Kidney (tissue), 13 donors: ENCODE measurements at regions not wholly inside any gene's neighbourhood (a gene's known extent, or its start where the extent isn't known, plus 50 kb on each side); places are given as distances from the start of the nearest gene placed in this dataset.

Experiments used
- DNase-seq, 5 donors: peaks; one replicate each; pipeline ENCODE4 v3.0.0-alpha.2; 2013 to 2020
- FAIRE-seq: peaks from 2 replicates; lab custom pipeline; 2012; peaks lifted over from hg19 to GRCh38; lab: Jason Lieb, UNC
- H3K27ac ChIP-seq, 2 donors: one replicate each; pipeline ENCODE4 v1.7.0; 2013; ENCODE audit warnings: low read depth in 2 of 2, low read length in 2 of 2, inconsistent platforms in 1 of 2
- H3K27me3 ChIP-seq: one replicate; pipeline ENCODE4 v1.7.1; 2013; ENCODE audit warnings: low read length, inconsistent platforms; ENCODE audit not compliant: control insufficient read depth, insufficient read depth
- H3K36me3 ChIP-seq, 3 donors: one replicate each; pipeline versions ENCODE4 v1.7.0 to v1.7.1; 2013; ENCODE audit warnings: low read length in 3 of 3, control low read depth in 1 of 3, inconsistent platforms in 1 of 3; ENCODE audit not compliant: insufficient read depth in 3 of 3, control insufficient read depth in 2 of 3
- H3K4me1 ChIP-seq, 3 donors: one replicate each; pipeline versions ENCODE4 v1.7.0 to v1.7.1; 2013; ENCODE audit warnings: low read length in 3 of 3, inconsistent platforms in 1 of 3, low read depth in 1 of 3; ENCODE audit not compliant: control insufficient read depth in 2 of 3, insufficient read depth in 2 of 3
- H3K4me3 ChIP-seq, 3 donors: one replicate each; pipeline versions ENCODE4 v1.7.0 to v1.8.1; 2013; ENCODE audit warnings: low read length in 3 of 3, control low read depth in 1 of 3, inconsistent platforms in 1 of 3
- H3K9ac ChIP-seq, 3 donors: one replicate each; pipeline versions ENCODE4 v1.7.0 to v1.7.1; 2013; ENCODE audit warnings: low read length in 3 of 3, control low read depth in 1 of 3, inconsistent platforms in 1 of 3
- H3K9me3 ChIP-seq, 3 donors: one replicate each; pipeline versions ENCODE4 v1.7.0 to v1.7.1; 2013; ENCODE audit warnings: low read length in 3 of 3, control low read depth in 1 of 3, inconsistent platforms in 1 of 3; ENCODE audit not compliant: control insufficient read depth in 2 of 3, insufficient read depth in 1 of 3
- intact Hi-C: fragments of 100-400 bp; cut with DNase I; formaldehyde crosslinking; loops from one replicate; pipeline ENCODE4 v1.11.1; 2022
- TF ChIP-seq, protein P1 (sequence below): IDR thresholded peaks from 3 replicates; pipeline ENCODE4 v1.5.1; 2012; ENCODE audit warnings: mild to moderate bottlenecking, moderate library complexity, borderline replicate concordance; ENCODE audit not compliant: insufficient read depth; ENCODE audit errors: extremely low read depth
- donor health status: control.
- donor health status: control.
- donor health status: control.
- donor health status: control.
- donor health status: control.
- donor health status: DM: yes; HTN: yes; CAD: no.
- donor health status: Normal renal cell carcinoma (clear cell type).

DNA sequence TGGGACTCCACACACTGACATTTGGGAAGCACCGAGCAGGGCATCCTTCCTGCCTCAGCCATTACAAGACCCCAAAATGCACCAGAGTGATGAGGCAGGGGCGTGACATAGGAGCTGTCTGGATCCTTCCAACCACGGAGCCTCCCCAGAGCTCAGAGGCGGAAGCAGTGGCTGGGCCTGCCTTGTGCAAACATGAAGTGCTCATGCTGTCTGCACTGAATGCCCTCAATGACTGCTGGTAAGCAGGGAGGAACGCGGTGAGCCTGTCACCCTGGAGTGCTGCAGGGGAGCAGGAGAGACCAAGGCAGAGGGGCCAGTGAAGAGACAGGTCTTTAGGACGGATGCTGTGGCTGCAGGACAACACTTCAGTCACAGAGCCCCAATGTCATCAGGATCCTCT lies 60.2 kb upstream of the HRH2 start:
- FAIRE-seq (no peak), DNase-seq (no peak)
- no peak overlapping the region for H3K4me3 ChIP-seq
- TF ChIP-seq, protein P1, sequence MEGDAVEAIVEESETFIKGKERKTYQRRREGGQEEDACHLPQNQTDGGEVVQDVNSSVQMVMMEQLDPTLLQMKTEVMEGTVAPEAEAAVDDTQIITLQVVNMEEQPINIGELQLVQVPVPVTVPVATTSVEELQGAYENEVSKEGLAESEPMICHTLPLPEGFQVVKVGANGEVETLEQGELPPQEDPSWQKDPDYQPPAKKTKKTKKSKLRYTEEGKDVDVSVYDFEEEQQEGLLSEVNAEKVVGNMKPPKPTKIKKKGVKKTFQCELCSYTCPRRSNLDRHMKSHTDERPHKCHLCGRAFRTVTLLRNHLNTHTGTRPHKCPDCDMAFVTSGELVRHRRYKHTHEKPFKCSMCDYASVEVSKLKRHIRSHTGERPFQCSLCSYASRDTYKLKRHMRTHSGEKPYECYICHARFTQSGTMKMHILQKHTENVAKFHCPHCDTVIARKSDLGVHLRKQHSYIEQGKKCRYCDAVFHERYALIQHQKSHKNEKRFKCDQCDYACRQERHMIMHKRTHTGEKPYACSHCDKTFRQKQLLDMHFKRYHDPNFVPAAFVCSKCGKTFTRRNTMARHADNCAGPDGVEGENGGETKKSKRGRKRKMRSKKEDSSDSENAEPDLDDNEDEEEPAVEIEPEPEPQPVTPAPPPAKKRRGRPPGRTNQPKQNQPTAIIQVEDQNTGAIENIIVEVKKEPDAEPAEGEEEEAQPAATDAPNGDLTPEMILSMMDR = no peak
- H3K9me3 ChIP-seq = no peaks in the 10 kb centered on the region
- H3K9ac ChIP-seq = no peak overlapping the region
- intact Hi-C loops = no loop called here
- H3K27ac ChIP-seq = no peak overlapping the region
- no peaks in the 10 kb centered on the region for H3K36me3 ChIP-seq
- no peaks in the 10 kb centered on the region for H3K4me1 ChIP-seq
- no peaks in the 10 kb centered on the region for H3K27me3 ChIP-seq

DNA sequence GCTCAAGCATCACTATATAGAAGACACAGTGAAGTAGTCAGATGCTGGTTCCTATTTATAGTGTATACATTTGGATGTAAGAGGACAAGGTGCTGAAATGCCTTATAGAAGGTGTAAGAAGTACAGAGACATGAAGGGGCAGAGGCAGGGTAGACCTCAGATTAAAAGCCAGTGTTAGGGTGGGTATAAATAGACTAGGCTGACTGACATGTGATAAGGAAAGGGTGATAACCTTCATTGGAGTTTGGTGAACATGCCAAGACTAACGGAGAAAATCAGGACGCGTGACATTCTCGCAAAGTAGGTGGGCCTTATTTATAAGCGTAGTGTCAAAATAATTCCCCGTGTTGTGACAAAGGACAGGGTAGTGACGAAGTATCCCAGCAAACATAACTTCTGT lies 59.1 kb upstream of the HRH2 start:
- Histone ChIP-seq H3K36me3 (no peaks in the 10 kb centered on the region), H3K27ac (no peak overlapping the region), H3K27me3 (no peaks in the 10 kb centered on the region), H3K9ac (no peak overlapping the region), H3K4me1 (peaks cover 0 to 3% (median under 1%) of the 10 kb centered on the region in 3 donors), H3K4me3 (no peak overlapping the region), H3K9me3 (no peaks in the 10 kb centered on the region)
- no peak for DNase-seq
- FAIRE-seq = no peak
- TF ChIP-seq, protein P1 = no peak
- intact Hi-C loops = no loop called here

DNA sequence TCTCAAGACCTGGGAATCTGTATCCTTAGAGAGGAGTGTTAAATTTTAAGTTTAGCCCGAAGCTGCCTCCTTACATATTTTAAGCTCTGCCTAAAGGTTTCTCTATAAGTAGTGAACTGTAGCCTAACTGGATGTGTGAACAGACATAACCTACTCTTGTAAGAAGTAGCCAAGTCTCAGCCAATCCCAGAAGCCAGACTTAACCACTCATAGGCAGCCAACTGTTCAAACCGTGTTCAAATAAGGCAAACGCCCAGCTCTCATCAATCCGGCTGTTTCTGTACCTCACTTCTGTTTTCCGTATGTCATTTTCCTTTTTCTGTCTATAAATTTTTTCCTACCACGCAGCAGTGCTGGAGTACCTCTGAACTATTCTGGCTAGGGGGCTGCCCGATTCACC lies 58.7 kb upstream of the HRH2 start:
- no peak for DNase-seq
- no peak for FAIRE-seq
- no peaks in the 10 kb centered on the region for H3K36me3 ChIP-seq
- no peak overlapping the region for H3K9ac ChIP-seq
- H3K4me3 ChIP-seq = no peak overlapping the region
- H3K27me3 ChIP-seq = no peaks in the 10 kb centered on the region
- TF ChIP-seq, protein P1 = no peak
- H3K4me1 ChIP-seq = peaks cover 0 to 5% (median 3%) of the 10 kb centered on the region in 3 donors
- no peak overlapping the region for H3K27ac ChIP-seq
- H3K9me3 ChIP-seq = no peaks in the 10 kb centered on the region
- intact Hi-C loops = no loop called here

DNA sequence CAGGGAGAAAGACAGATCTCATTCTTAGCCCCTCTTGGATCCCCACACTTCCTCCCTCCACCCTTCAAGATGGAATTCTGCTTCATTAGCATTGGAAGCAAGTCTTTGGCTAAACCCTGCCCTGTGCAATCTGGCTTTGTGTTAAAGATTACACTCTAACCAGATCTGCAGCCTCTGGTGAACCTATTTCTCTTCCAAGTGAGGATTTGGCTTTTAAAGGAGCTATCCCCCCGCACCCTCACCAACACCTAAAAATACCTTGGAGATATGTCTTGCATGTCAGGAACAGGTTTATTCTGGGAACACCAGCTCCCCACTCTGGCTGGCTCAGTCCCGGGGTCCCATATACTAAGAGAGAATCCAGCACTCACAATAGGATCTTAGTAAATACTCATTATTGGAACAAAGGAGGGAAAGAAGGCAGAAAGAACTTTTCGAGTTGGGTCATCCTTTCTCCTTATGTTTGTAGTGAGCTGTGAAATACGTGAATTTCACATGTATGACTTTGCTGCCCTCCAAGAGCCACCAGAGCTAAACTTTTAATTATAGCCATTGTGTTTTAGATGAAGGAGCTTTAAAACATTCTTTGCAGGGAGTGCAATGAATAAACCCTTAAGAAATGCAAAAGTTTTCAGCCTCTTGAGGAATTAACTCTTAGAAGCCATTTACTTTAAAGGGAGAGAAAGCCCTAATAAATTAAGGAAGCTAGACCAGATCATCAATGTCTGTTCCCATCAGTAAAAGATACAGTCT lies 53.7 kb upstream of the HRH2 start:
- FAIRE-seq (no peak), DNase-seq (no peak)
- Histone ChIP-seq H3K27ac (no peak overlapping the region), H3K9ac (no peak overlapping the region), H3K9me3 (no peaks in the 10 kb centered on the region), H3K27me3 (no peaks in the 10 kb centered on the region), H3K4me3 (no peak overlapping the region), H3K36me3 (no peaks in the 10 kb centered on the region), H3K4me1 (peaks cover 0 to 5% (median 3%) of the 10 kb centered on the region in 3 donors)
- intact Hi-C loops = no loop called here
- TF ChIP-seq, protein P1 = no peak
